RCC 7860 (cell line): ENCODE measurements at regions not wholly inside any gene's neighbourhood (a gene's known extent, or its start where the extent isn't known, plus 50 kb on each side); places are given as distances from the start of the nearest gene placed in this dataset.
"Not testable (repeated sequence)": the region's sequence is repeated elsewhere in the genome, so short reads cannot be mapped to it uniquely, and the experiment has no call there.

Experiments
- DNase-seq: peaks from one replicate; pipeline ENCODE4 v3.0.0-alpha.2; 2015; ENCODE audit warnings: low spot score
- FAIRE-seq: peaks from 2 replicates; lab custom pipeline; 2012; peaks lifted over from hg19 to GRCh38; lab: Jason Lieb, UNC

DNA sequence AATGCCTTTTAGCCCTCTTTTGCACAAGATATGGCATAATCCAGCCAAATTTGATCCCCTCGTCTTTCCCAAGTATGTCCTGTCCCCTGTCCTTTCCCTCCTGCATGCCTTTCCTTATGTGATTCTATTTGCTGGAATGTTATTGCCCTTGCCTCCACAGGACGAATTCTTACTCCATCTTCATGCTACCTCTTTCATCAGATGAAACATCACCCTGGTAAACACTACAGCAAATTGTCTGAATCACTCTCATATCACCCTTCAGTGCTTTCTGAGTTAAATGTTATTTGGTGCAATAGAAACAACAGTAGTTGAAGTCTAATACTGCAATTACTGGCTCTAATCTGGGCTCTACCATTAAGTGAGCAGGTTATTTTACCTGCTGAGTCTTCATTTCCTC, 52.2 kb upstream of the FAT1 start:
- DNase-seq, result no peak
- no peak for FAIRE-seq

DNA sequence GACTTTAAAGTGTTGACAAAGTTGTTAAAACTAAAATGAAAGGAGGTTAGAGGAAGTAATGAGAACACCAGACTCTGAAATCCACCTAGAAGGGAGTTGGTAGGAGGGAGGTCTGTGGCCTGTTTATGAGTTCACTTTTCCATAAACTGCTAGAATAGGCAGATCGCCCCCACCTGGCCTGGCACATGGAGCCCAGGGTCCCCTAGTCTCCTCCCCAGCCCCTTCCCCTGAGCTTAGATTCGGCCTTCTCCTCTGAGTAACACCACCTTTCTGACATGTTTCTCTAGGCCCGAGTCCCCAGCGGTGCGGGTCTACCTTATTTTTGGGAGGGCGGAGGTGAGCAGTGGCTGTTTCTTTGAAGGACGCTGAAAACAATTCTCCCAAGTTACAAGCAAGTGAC, 54.5 kb upstream of the FAT1 start:
- FAIRE-seq (no peak), DNase-seq (no peak)

DNA sequence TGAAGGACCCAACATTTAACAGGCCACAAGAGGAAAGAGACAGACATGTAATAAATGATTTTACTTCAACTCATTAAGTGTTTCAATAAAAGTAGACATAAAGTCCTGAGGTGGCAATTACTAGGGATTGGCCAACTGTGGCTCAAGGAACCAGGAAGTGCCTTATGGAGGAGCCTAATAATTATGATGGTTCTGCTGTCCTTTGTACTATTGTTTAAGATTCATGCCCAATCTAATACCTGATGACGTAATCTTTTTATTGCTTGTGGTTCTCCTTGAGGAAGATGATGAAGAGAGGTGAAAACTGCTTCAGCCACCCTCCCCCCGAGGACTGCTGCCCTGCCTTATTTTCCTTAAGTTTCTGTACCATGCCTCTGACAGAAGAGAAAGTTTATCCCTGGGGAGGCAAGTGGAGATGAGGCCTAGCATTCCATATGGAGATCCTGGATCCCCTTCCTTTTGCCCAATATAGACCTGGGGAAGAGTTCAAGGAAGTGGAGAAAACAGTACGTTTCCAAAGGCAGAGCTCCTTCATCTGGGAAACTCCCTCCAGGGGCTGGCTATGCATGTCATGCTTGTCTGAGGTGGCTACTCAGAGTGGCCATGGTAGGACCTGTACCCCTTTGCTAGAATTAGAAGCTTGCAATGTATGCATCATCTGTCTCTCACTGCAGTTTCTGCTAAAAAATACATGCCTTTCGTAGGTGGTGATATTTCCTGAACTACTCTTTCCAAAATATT, 56.8 kb upstream of the FAT1 start:
- DNase-seq, result no peak
- FAIRE-seq, result no peak

DNA sequence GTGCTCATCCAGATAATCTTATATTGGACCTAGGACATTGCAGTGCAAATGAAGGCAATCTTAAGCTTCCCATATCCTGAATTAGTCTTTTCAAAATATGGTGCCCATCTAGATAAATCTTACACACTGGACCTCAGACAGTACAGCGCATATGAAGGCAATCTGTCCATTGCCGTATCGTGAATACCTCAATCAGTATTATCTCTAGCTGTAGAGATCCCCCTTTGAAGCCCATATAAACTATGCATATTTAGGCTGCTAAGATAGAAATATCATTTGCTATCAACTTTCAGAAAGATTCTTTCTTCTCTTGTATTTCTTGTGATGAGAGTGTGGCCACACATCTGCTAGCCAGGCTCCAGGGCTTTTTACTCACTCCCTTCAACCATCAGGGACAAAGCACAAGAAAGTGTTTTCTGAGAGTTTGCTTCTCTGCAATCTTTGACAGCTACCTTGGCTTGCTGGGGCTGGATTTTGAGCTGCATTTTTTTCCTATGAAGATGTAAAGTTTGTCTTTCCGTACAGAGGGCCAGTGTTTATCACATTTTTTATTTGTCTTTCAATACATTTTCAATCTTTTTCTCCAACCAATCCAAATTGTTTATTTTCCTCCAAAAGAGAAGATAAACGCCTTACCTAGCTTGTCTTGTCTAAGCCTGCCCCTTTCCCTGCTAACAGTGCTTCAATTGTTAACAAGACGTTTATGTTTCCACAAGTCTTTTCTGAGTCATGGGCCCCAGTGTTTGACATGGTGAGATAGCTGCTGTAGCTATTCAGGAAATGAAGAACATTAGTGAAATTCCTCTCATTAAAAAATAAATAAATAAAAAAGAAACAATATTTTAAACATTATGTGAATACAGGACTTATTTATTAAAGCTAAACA, 57.6 kb upstream of the FAT1 start:
- no peak for FAIRE-seq
- no peak for DNase-seq

DNA sequence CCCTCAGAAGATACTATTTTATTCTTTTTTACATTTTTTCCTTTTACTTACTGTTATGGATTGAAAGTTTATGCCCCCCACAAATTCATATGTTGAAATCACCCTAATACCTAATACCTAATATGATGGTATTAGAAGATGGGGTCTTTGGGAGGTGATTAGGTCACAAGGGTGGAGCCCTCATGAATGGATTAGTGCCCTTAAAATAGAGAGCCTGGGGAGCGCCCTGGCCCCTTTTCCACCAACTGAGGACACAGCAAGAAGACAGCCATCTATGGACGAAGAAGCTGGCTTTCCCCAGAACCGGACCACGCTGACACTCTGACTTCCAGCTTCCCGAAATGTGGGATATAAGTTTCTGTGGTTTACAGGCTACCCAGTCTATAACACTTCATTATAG, 58.6 kb upstream of the FAT1 start:
- no peak for FAIRE-seq

DNA sequence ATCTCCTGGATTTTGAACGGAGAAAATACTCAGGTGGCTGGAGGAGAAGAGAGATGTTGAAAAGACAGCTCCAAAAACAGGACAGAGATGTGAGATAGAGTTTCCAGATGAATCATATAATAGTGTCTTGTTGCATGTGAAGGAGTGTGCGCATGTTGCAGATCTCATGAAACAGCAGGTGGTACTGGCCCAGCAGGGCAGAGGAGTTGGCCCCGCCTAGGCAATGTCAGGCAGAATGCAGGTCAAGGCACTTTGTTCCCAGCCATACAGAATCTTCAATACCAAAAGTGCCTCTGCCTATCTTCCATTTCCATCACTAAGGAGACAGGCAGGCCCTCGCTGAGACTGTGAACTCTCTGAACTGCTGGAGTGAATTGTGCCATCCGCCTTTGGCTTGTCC, 63.9 kb upstream of the FAT1 start:
- FAIRE-seq, result no peak

More for the DNA sequence above, 58.6 kb upstream of the FAT1 start:
- no peak for DNase-seq

DNA sequence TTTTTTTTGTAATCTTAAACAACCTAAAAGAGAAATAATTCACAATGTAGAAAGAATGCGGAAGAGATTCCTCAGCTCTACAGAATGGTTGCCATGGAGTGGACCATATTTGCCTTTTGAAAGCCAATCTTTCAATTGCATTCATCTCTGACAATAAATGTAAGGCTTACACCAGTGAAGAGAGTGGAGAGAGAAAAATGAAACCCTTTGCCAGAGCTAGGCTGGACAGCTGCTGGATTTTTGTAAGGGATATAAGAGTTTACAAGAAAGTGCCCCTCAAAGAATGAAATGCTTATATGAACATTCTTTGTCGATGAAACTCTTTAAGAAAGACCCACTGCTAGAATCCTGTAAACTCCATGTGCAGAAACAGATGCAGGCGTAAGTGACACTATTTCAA, 66.0 kb upstream of the FAT1 start:
- FAIRE-seq (no peak), DNase-seq (no peak)

More for the DNA sequence above, 63.9 kb upstream of the FAT1 start:
- DNase-seq, result no peak

DNA sequence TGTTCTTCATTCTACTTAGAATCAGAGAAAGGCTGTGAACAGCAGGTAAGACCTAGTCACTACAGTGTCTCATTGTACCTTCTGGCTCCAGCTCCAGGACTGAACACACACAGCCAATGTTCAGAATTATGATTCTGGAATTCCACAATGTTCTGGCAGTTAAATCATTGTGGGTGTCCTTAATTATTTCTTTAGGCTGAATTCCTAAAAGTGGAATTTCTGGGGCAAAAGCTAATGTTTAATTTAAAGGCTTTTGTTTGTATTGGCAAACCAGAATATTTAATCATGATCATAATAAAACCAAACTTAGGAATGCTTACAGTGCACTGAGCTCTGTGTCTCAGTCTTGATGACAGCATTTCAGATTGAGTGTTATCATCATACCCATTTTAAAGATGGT, 67.0 kb upstream of the FAT1 start:
- DNase-seq (no peak), FAIRE-seq (no peak)

DNA sequence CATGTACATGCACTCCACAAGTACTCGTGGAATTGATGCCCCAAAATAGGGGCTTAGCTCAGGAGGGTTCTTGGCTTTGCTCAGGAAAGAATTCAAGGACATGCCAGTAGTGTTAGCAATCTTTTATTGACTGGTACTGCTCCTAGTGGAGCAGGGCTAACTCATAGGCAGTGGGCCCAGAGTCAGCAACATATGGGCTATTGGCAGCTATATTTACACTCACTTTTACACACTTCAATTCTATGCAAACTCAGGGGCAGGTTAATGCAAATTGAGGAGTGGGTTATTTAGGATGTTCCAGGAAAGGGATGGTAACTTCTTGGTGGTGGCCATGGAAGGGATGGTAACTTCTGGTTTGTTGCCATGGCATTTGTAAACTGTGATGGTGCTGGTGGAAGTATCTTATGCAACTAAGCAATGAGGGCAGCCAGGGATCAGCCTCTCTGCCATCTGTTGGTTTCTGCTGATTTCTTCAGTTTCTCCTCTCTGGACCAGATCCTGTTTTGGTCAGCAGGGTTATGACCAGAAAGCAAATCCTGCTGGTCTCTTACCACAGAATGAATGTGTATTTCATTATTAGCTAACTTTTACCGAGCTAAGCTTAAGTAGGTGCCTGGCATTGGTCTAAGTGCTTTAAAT, 69.2 kb upstream of the FAT1 start:
- no peak for FAIRE-seq
- DNase-seq, result no peak

DNA sequence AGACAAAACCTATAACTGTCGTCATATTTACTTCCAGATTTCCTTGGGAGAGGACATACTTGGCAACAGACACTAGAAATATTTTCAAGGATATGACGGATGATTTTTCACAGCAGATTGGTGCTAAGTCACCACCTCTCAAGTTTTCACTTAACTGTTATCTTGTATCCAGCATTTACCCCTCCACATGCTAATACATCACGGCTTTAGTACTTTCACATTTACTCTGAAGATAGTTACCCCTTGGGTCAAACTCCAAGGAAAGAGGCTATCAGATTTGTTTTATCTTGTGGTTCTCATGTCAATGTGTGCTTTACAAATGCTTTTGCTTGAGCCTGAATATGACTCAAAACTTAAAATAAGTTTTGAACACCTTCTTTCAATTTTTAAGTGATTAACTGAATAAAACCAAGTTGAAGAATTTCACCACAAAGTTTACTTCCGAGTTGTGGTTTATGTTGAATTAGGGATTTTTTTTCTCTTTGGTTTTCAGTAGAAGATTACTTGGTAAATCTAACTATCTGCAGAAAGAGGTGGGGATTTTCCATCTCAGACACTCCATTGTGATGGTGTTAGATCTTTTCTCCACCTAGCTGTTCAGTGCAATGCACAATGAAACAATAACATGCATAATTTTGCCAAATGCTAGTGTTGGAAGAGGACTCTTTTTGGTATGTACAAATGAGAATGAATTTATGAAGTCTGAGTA, 75.4 kb upstream of the FAT1 start:
- DNase-seq (no peak), FAIRE-seq (no peak)

DNA sequence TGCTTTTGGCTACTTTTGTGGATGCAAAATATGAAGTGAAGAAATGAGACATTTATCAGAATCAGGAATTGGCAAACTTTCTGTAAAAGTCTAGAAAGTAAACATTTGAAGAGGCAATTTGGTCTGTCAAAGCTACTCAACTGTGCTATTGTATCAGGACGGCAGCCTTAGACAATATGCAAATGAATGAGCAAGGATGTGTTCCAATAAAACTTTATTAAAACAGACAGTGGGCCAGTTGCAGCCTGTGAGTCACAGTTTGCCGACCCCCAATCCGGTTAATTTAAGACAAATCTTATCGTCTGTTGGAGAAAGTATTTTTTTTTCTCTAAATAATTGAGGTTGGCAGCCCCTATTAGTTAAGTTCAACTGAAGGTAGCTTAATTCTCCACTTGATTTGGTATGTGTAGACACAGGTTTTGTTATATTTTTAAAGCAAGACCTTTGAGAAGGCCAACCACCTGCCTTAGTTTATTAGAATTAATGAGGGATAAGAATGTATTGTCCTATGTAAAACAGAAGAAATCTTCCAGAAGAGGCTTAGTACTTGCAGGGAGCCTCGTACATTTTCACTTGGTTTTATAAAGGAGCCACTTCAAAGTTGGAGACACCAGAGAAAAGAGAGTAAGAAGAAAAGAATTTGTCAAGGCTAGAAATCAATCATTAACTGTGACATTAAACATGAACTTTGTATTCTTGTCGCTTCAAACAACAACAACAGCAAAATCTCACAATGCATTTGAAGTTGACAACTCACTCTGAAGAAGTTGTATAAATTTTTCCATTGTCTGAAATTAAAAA, 81.6 kb upstream of the FAT1 start:
- DNase-seq (no peak), FAIRE-seq (no peak)

DNA sequence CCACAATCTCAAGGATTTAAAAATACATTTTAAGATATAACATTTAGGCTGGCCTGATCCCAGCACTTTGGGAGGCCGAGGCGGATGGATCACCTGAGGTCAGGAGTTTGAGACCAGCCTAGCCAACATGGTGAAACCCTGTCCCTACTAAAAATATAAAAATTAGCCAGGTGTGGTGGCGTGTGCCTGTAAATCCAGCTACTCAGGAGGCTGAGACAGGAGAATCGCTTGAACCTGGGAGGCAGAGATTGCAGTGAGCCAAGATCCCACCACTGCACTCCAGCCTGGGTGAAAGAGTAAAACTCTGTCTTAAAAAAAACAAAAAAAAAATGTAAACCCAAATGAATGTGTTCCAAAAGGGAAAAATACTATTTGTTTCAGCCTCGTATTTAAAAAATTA, 82.3 kb upstream of the FAT1 start:
- not testable (repeated sequence) for FAIRE-seq, DNase-seq

DNA sequence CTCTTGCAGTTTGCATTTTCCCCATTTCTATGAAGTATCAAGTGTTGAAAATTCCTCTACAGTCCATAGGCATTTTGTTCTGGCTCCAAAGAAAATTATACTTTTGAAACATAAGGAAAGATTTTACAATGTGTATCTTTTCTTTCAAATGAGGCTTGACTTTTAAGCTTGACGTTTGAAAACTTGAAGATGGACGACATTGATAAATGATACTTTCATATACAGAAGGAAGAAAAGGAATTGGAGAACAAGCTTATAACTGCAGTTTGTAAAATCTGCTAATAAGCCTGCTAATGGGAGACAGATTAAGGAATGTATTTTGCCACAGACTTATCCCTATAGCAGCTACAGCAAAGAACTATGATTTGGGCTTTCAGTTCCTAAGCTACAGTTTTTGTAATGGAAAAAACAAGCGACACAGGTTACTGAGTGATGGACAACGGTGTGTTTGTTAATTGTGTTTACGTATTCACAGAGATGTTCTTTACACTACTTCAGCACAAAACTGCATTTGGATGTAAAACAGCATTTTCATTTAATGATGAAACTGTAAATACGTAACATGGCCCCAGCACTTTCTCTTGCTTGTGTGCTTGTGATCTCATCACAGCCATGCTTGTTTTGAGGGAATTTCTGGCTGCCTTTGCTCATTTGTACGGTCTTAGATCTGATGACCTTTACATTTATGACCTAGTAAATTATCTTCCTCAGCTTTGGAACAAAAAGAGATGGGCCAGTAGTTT, 83.2 kb upstream of the FAT1 start:
- FAIRE-seq (no peak), DNase-seq (no peak)

DNA sequence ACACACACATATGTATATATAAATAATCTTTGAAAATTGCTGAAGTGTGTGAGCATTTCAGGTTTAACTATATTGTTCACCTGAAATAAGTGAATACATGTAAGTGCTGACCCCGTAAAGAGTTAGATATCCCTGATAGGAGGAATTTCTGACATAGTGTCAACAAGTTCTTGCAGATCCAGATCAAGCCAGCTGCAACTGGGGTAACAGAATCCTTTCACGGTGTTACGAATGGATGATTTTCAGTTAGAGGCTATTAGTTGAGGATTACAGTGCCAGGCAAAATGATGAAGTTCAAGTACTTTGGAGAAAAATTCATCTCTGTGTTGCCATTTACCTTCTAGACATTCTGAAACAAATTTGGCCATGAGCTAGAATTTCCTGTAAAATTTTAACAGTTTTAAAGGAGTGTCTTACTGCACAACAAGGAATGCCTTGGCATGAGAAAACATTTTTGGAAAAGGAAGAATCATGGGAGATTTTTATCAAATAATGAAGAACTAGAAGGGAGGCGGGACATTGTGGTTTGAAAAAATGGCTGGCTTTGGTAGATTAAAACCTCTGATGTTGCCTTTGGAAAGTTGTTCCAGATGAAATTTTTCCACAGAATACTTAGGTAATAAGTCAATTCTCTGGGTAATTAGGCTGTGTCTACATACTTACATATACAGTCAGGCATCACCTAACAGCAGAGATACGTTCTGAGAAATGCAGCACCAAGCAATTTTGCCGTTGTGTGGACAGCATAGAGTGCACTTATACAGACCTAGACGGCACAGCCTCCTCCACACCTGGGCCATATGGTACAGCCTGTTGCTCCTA, 84.4 kb upstream of the FAT1 start:
- DNase-seq, result no peak
- FAIRE-seq, result no peak

DNA sequence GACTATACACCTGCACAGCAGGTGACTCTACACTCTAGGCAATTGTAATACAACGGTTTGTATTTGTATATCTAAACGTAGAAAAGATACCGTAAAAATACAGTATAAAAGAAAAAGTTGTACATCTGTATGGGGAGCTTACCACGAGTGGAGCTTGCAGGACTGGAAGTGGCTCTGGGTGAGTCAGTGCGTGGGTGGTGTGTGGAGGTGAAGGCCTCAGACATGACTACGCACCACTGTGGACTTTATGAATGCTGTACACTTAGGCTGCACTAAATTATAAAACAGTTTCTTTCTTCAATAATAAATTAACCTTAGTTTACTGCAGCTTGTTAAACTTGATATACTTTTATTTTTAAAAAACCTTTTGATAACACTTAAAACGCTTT, 85.0 kb upstream of the FAT1 start:
- DNase-seq (no peak), FAIRE-seq (no peak)

DNA sequence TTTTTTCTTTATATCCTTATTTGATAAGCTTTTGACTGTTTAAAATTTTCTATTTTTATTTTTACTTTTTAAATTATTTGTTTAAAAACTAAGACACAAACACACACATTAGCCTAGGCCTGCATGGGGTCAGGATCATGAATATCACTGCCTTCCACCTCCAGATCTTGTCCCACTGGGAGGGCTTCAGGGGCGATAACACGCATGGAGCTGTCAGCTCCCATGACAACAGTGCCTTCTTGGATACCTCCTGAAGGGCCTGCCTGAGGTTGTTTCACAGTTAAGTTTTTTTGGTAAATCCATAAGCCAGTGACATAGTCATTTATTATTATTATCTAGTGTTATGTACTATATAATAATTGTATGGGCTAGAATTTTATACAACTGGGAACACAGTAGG, 85.4 kb upstream of the FAT1 start:
- no peak for DNase-seq
- FAIRE-seq, result no peak

DNA sequence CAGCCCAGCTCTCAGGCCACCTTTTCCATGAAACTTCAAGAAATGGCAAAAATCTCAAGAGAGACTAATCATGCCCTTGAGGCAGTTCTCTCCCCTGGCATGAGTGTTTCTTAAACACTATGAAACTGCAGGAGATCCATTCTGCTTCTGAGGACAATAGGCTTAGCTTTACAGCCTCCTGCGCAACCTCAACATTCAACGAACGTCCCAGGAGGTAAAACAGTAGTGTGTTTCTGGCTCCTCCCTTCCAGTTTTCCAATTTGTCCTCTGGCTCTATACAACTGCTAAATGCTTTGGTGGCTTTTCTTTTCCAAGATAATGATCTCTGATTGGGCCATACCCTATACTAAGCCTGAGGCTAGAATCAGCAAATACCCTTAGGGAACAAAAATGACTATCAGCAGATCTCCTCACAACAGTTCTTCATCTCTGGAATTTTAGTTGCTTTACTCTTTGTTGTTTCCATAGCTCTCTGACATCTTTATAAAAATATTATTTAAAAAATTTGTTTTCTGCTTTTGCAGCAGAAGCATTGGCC, 87.0 kb upstream of the FAT1 start:
- FAIRE-seq (no peak), DNase-seq (no peak)

DNA sequence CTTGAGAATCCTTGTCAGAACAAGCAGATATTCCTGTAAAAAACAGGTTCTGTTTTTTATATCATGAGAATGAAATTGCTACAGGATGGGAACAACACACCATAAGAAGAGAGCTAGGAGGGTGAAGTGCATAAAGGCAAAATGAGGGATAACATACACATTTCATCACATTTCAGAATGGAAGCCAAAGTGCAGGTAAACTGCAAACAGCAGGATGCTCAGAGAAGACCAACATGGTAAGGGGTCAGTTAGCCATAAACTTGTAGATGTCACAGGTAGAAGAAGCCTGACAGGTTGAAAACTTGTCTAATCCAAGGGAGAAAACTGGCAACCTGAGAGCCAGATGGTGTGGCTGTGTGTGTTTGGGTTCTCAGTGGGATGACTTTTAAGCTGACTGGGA, 88.9 kb upstream of the FAT1 start:
- no peak for DNase-seq

More for the DNA sequence above, 88.9 kb upstream of the FAT1 start:
- no peak for FAIRE-seq
